GM12891 (cell line): ENCODE measurements at regions not wholly inside any gene's neighbourhood (a gene's known extent, or its start where the extent isn't known, plus 50 kb on each side); places are given as distances from the start of the nearest gene placed in this dataset.

Source experiments
- DNase-seq: peaks from one replicate; pipeline ENCODE4 v3.0.0; 2011; ENCODE audit warnings: low spot score; ENCODE audit not compliant: insufficient read length
- FAIRE-seq: peaks from 2 replicates; lab custom pipeline; 2011; peaks lifted over from hg19 to GRCh38; lab: Jason Lieb, UNC
- PAX5 ChIP-seq: IDR thresholded peaks from 2 replicates; pipeline ENCODE4 v1.6.1; 2011; ENCODE audit warnings: low read length, moderate library complexity, mild to moderate bottlenecking; ENCODE audit not compliant: insufficient read depth, severe bottlenecking
- POLR2A ChIP-seq: IDR thresholded peaks from 2 replicates; pipeline ENCODE4 v1.6.1; 2011; ENCODE audit warnings: low read depth, low read length, control low read depth
- POLR2AphosphoS5 ChIP-seq: IDR thresholded peaks from 2 replicates; pipeline ENCODE4 v1.6.1; 2011; ENCODE audit warnings: low read depth, low read length, control low read depth
- POU2F2 ChIP-seq: IDR thresholded peaks from 2 replicates; pipeline ENCODE4 v1.6.1; 2011; ENCODE audit warnings: low read depth, mild to moderate bottlenecking, control low read depth, low read length, moderate library complexity
- SPI1 ChIP-seq: IDR thresholded peaks from 2 replicates; pipeline ENCODE4 v1.6.1; 2011; ENCODE audit warnings: low read depth, low read length, control low read depth
- TAF1 ChIP-seq: IDR thresholded peaks from 2 replicates; pipeline ENCODE4 v1.6.1; 2011; ENCODE audit warnings: low read depth, low read length, control low read depth

DNA sequence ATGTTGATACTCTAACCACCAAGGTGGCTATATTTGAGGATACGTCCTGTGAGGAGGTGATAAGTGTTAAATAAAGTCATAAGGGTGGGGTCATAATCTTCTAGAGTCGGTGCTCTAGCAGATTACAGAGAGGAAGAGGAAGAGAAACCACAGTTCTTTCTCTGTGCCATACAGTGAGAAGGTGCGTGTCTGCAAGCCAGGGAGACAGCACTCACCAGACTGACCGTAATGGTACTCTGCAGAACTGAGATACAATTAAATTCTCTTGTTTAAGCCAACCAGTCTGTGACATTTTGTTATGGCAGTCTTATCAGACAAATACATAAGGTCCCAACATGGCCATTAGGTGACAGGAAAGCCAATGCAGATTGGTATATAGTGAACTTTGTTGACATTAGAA, 480.9 kb upstream of the IGFBP7 start:
- TF ChIP-seq PAX5 (no peak), TAF1 (no peak), SPI1 (no peak), POLR2AphosphoS5 (no peak), POU2F2 (no peak), POLR2A (no peak)
- no peak for DNase-seq
- no peak for FAIRE-seq

DNA sequence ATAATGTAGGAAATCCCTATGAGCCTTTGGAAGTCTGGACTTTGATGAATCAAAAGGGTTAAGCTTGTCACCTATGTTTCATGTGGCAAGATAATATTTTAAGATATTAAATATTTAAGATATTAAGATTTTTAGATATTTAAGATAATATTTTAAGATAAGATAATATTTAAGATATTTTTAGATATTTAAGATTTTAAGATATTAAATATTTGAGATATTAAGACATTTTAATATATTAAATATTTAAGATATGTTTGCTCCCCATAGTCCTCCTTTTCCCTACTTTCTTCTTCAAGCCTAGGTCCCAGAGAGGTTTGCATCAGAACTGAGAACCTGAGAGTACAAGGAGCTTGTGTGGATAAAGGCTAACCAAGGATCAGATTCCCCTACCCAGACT, 478.4 kb upstream of the IGFBP7 start:
- TF ChIP-seq POLR2A (no peak), PAX5 (no peak), POLR2AphosphoS5 (no peak), SPI1 (no peak), POU2F2 (no peak), TAF1 (no peak)
- FAIRE-seq (no peak), DNase-seq (no peak)

GRCh38 chr4:57580710-57581599, 470.8 kb upstream of the IGFBP7 start:
- no peak for FAIRE-seq
- TF ChIP-seq PAX5 (no peak), POLR2A (no peak), POLR2AphosphoS5 (no peak)
- DNase-seq: no peak

GRCh38 chr4:57575426-57575825, 465.2 kb upstream of the IGFBP7 start:
- TF ChIP-seq POLR2AphosphoS5 (no peak), SPI1 (no peak), POLR2A (no peak), POU2F2 (no peak), TAF1 (no peak), PAX5 (no peak)
- no peak for DNase-seq
- no peak for FAIRE-seq

DNA sequence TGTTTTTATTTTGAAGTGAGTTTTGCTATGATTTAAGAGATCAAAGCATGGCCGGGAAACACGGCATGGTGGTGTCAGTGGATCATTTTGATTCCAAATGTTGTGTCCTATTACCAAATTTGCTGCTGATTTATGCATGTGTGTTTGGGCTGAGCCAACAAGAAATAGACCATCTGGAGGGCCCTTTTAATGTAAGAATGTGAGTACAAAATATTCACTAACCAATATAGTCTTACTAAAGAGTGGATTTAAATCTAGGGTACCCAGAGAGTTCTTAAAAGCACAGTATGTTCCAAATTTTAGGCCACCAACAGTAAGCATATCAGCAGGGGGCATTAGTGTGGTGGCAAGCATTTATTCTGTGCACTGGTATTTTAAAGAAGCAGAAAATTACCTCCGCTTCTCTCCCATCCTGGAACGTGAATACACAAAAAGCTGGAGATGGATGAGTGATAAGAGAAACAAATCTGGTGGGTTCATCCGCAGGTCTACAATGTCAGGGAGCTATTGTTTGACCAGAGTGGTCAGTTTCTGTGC, 444.4 kb upstream of the IGFBP7 start:
- FAIRE-seq: no peak
- no peak for TF ChIP-seq POLR2A
- DNase-seq: no peak

- no peak for TF ChIP-seq POLR2AphosphoS5
- no peak for TF ChIP-seq SPI1
- DNase-seq: no peak
- FAIRE-seq: no peak
Observed at GRCh38 chr4:57553728-57554127, 443.5 kb upstream of the IGFBP7 start.

GRCh38 chr4:57550198-57550597, 440.0 kb upstream of the IGFBP7 start:
- DNase-seq: no peak
- FAIRE-seq: no peak
- TF ChIP-seq POLR2A: no peak

DNA sequence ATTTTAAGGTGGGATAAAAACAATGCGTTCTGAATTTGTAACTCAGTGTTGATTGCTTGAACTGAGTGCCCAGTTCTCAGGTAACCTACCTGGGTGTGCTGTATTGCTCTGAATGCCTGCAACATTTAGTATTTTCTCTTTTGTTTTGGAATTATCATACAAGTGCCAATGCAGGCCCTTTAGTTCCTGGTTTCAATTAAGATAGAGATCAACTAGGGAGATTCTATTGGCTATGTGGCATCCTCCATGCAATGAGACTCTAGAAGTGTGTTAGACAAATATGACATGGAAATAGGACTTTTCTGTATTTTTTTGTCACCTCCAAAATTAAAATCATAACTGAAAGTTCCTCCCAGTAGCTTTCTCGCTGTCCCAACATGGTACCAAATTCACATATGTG, 438.7 kb upstream of the IGFBP7 start:
- FAIRE-seq (no peak), DNase-seq (no peak)
- TF ChIP-seq POLR2A (no peak), SPI1 (no peak), POU2F2 (no peak), POLR2AphosphoS5 (no peak), TAF1 (no peak), PAX5 (no peak)

DNA sequence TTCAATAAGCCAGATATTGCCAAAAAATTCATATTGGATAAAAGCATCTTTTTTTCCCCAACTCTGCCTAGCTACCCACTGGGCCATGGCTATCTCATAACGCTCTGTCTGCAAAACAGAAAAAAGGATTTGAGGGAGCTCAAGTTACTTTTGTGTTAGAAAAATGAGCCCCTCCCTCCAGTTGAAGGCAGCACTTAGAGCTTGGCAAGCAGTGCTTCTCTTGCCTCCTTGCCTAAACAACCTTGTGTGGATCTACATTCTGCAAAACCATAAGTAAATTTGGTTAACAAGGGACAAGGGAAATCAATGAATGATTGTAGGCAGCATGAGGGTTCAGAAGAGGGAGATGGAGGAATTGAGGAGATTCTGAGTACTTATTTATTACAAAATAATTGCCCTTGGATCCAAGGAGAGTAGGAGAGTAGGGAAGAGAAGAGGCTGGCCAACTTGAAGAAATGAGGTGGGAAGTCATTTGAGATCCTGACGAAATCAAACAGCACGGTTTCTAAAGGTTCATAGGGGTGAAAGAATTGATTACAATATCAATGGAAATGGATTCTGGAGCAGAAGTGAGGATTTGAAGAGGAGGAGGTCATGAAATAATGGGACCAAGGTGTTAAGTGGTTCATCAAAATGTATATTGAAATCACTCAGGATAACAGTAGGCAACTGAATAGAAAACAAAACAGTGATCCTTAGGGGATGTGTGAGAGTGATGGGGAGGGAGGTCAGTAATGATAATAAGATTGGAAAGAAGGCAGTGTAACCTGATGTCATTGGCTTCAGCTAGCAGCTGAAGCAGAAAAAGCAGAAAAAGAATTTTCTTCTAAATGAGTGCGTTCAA, 434.8 kb upstream of the IGFBP7 start:
- TF ChIP-seq POU2F2 (no peak), POLR2AphosphoS5 (no peak), PAX5 (no peak), SPI1 (no peak), TAF1 (no peak), POLR2A (no peak)
- FAIRE-seq: no peak
- DNase-seq: no peak

- no peak for FAIRE-seq
- no peak for DNase-seq
- no peak for TF ChIP-seq POLR2AphosphoS5
- no peak for TF ChIP-seq POLR2A
- TF ChIP-seq SPI1: no peak
- TF ChIP-seq POU2F2: no peak
- TF ChIP-seq PAX5: no peak
- TF ChIP-seq TAF1: no peak
Observed at GRCh38 chr4:57504797-57505530, 394.8 kb upstream of the IGFBP7 start.

DNA sequence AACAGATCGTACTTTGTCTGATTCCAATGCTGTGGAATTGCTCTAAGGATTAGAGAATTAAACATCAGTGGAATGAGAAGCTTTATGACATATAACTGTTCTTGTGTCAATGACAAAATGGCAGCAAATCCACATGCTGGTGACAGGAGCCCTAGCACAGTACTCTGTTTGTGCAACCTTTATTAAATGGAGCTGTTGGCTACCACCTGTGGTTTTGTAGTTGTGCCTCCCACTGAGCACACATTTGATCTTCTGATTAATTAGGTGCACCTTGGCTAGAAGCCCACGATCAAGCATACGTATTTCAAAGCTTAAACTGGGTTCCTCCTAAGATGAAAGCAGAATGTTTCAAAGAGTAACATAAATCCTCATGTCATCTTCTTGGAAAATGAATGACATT, 394.0 kb upstream of the IGFBP7 start:
- FAIRE-seq: no peak
- TF ChIP-seq POLR2AphosphoS5 (no peak), SPI1 (no peak), POU2F2 (no peak), POLR2A (no peak), TAF1 (no peak), PAX5 (no peak)
- no peak for DNase-seq
